ENCODE measurements at regions not wholly inside any gene's neighbourhood (a gene's known extent, or its start where the extent isn't known, plus 50 kb on each side); places are given as distances from the start of the nearest gene placed in this dataset.

GRCh38 chr1:194616835-194617234 is 1430.4 kb upstream of the B3GALT2 start:
- no peak for DNase-seq

GRCh38 chr1:194602184-194602583 is 1415.8 kb upstream of the B3GALT2 start:
- no peak for DNase-seq

- no peak for DNase-seq
Measured at GRCh38 chr1:194600716-194601115, 1414.3 kb upstream of the B3GALT2 start.

- DNase-seq: no peak
Measured at GRCh38 chr1:194598098-194598497, 1411.7 kb upstream of the B3GALT2 start.

GRCh38 chr1:194586302-194586701 is 1399.9 kb upstream of the B3GALT2 start:
- no peak for DNase-seq

- DNase-seq: no peak
Measured at GRCh38 chr1:194584052-194584451, 1397.6 kb upstream of the B3GALT2 start.

- DNase-seq: no peak
Measured at GRCh38 chr1:194570476-194570875, 1384.1 kb upstream of the B3GALT2 start.

- no peak for DNase-seq
Measured at GRCh38 chr1:194568610-194569009, 1382.2 kb upstream of the B3GALT2 start.

- DNase-seq: no peak
Measured at GRCh38 chr1:194548071-194548470, 1361.7 kb upstream of the B3GALT2 start.

GRCh38 chr1:194544012-194544411 is 1357.6 kb upstream of the B3GALT2 start:
- DNase-seq: no peak

GRCh38 chr1:194538453-194538852 is 1352.0 kb upstream of the B3GALT2 start:
- no peak for DNase-seq

GRCh38 chr1:194537521-194537920 is 1351.1 kb upstream of the B3GALT2 start:
- DNase-seq: no peak

GRCh38 chr1:194535369-194535768 is 1349.0 kb upstream of the B3GALT2 start:
- DNase-seq: no peak

GRCh38 chr1:194534784-194535183 is 1348.4 kb upstream of the B3GALT2 start:
- no peak for DNase-seq

- no peak for DNase-seq
Measured at GRCh38 chr1:194533641-194534040, 1347.2 kb upstream of the B3GALT2 start.

- DNase-seq: no peak
Measured at GRCh38 chr1:194517567-194517966, 1331.2 kb upstream of the B3GALT2 start.

GRCh38 chr1:194515916-194516315 is 1329.5 kb upstream of the B3GALT2 start:
- DNase-seq: no peak

GRCh38 chr1:194512957-194513356 is 1326.5 kb upstream of the B3GALT2 start:
- DNase-seq: no peak

GRCh38 chr1:194512345-194512744 is 1325.9 kb upstream of the B3GALT2 start:
- no peak for DNase-seq

GRCh38 chr1:194503209-194503608 is 1316.8 kb upstream of the B3GALT2 start:
- DNase-seq: no peak

- no peak for DNase-seq
Measured at GRCh38 chr1:194495434-194495833, 1309.0 kb upstream of the B3GALT2 start.

- DNase-seq: no peak
Measured at GRCh38 chr1:194487172-194487571, 1300.8 kb upstream of the B3GALT2 start.

- DNase-seq: no peak
Measured at GRCh38 chr1:194485432-194485831, 1299.0 kb upstream of the B3GALT2 start.

GRCh38 chr1:194478731-194479130 is 1292.3 kb upstream of the B3GALT2 start:
- no peak for DNase-seq
